ENCODE measurements at regions not wholly inside any gene's neighbourhood (a gene's known extent, or its start where the extent isn't known, plus 50 kb on each side); places are given as distances from the start of the nearest gene placed in this dataset.

DNA sequence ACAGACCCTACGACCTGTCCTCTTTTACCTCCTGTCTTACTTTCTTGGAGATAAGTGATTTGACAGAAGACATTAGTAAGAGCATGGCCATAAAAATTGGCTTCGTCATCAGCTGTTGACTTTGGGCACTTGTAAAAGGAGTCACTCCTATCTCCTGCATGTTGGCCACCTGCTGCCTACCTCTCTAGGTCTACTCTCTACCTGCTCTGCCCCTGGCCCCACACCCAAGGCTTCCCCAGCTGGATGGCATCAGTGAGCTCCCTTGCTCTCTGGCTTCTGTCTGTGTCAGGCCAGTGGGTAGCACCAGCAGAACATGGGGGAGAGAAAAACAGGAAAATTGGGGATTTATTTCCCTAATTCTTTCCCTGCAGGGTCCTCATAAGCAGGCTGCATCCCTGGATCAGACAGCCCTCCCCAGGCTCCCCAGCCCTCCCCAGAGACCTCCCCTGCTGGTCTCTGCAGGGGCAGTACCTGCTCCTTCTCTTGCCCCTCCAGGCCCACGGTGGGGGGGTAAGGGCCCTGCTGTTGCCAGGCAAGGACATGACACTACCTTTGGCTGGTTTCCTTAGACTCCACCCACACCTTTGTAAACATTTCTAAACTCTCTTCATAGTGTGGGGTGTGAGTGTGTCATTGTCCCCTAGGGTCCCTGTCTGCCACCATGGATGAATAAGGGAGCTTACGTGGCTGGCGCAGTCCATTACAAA, 157.0 kb upstream of the NECTIN1 start:
- no peaks in the 10 kb centered on the region for H3K4me1 Mint-ChIP-seq
- POLR2A ChIA-PET = no interaction called here
- H3K36me3 Mint-ChIP-seq = no peaks in the 10 kb centered on the region
- no peak overlapping the region for H3K27ac Mint-ChIP-seq
- peak overlapping the region in 1 of 10 donors; percentile 26 for H3K4me3 Mint-ChIP-seq
- peaks cover 9 to 41% (median 14%) of the 10 kb centered on the region in 5 donors for H3K27me3 Mint-ChIP-seq
- peak in 1 of 10 donors; percentile 43 for DNase-seq
- H3K9me3 Mint-ChIP-seq = peaks cover 0 to 2% (median 0%) of the 10 kb centered on the region in 9 donors
- no peak for ATAC-seq

DNA sequence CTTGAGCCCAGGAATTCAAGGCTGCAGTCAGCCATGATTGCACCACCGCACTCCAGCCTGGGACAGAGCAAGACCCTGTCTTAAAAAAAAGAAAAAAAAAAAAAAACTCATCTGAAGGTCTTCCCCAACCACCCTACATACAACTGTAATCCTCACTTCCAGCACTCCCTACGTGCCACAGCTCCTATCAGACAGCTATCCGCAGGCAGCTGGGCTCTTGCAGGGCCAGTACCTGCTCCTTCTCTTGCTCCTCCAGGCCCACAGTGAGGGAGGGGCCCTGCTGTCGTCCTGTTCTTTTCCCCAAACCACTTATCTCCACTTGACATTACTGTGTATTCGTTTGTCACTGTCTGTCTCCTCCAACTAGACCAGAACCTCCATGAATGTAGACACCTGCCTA, 156.1 kb upstream of the NECTIN1 start:
- no peaks in the 10 kb centered on the region for H3K36me3 Mint-ChIP-seq
- POLR2A ChIA-PET = no interaction called here
- DNase-seq (no peak), ATAC-seq (no peak)
- no peaks in the 10 kb centered on the region for H3K4me1 Mint-ChIP-seq
- peaks cover 9 to 42% (median 12%) of the 10 kb centered on the region in 5 donors for H3K27me3 Mint-ChIP-seq
- H3K4me3 Mint-ChIP-seq = no peak overlapping the region
- H3K9me3 Mint-ChIP-seq = peaks cover 0 to 2% (median 0%) of the 10 kb centered on the region in 9 donors
- no peak overlapping the region for H3K27ac Mint-ChIP-seq

DNA sequence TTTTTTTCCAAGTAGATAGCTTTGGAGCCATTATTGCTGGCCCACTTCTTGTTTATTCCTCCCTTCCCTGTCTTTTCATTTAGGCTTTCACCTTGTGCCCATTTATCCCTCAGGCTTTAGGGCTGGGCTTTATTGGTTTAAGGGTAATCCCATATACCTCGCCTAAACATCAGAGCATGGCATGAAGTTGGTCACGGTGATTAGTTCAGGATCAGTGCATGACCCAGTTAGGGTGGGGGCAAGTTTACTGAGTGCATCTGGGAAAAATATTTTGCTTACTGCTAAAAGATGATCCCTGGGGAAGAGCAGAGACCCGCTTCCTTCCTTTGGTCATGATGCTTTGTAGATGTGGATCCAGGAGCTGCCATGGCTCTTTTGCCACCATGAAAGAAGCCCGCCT, 153.3 kb upstream of the NECTIN1 start:
- no peaks in the 10 kb centered on the region for H3K4me1 Mint-ChIP-seq
- no peak overlapping the region for H3K4me3 Mint-ChIP-seq
- peaks cover 10 to 34% (median 15%) of the 10 kb centered on the region in 5 donors for H3K27me3 Mint-ChIP-seq
- POLR2A ChIA-PET = no interaction called here
- ATAC-seq (no peak), DNase-seq (peak in 1 of 10 donors; percentile 21)
- H3K36me3 Mint-ChIP-seq = no peaks in the 10 kb centered on the region
- H3K27ac Mint-ChIP-seq = no peak overlapping the region
- H3K9me3 Mint-ChIP-seq = peaks cover 0 to 2% (median 0%) of the 10 kb centered on the region in 9 donors

DNA sequence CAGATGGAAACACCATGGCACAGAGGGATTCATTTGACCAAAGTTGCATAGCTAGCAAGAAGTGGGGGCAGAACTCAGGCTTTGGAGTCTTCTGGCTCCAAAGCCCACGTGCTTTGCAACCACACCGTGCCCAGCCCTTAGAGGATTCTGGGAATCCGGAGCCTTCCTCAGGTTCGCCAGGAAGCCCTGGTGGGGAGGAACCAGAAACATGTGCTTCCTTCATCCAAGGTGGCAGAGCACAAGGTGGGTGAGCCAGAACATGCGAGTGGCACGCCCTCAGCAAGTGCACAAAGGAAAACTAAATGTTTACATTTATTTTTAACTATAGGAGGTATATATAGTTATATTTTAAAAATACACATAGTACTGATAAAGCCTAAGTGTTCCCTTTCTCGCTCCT, 151.9 kb upstream of the NECTIN1 start:
- Mint-ChIP-seq H3K27ac (no peak overlapping the region), H3K4me3 (no peak overlapping the region), H3K27me3 (peaks cover 10 to 34% (median 14%) of the 10 kb centered on the region in 5 donors), H3K4me1 (no peaks in the 10 kb centered on the region), H3K9me3 (peaks cover 0 to 2% (median 0%) of the 10 kb centered on the region in 9 donors), H3K36me3 (no peaks in the 10 kb centered on the region)
- ATAC-seq (no peak), DNase-seq (no peak)
- POLR2A ChIA-PET = no interaction called here

DNA sequence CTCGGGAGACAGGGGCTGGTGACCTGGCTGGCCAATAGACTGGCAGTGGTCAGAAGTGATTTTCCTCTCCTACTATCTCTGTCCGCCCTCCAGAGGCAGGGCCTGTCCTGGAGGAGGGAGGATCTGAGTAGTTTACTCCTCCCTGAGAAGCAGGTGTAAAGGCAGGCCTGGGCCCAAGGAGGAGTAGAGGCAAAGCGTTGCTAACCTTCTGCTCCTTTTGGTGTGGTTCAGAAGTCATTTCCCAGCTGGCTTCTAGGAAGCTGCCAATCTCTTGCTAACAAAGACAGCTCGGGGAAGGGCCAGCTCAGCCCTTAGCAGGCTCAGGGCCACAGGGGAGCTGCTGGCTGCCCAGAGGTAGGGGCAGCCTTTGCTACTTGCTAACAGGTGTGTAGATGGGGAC, 151.1 kb upstream of the NECTIN1 start:
- DNase-seq = peak in 1 of 10 donors; percentile 43
- Mint-ChIP-seq H3K36me3 (no peaks in the 10 kb centered on the region), H3K4me3 (no peak overlapping the region), H3K9me3 (peaks cover 0 to 2% (median 0%) of the 10 kb centered on the region in 9 donors), H3K27me3 (peaks cover 9 to 29% (median 11%) of the 10 kb centered on the region in 5 donors), H3K4me1 (no peaks in the 10 kb centered on the region), H3K27ac (no peak overlapping the region)
- ATAC-seq = no peak
- POLR2A ChIA-PET = no interaction called here

DNA sequence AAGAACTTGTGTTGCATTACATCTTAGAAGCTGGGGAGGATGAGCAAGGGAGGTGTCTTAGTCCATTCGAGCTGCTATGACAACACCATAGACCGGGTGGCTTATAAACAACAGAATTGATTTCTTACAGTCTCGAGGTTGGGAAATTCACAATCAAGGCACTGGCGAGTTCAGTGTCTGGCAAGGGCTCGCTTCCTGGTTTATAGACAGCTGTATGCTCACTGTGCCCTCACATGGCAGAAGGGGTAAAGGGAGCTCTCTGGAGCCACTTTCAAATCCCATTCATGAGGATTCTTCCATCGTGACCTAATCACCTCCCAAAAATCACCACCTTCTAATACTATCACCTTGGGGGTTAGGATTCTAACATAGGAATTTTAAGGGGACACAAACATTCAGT, 150.0 kb upstream of the NECTIN1 start:
- DNase-seq = peak in 1 of 10 donors; percentile 22
- Mint-ChIP-seq H3K36me3 (no peaks in the 10 kb centered on the region), H3K27ac (no peak overlapping the region), H3K27me3 (peaks cover 2 to 23% (median 6%) of the 10 kb centered on the region in 5 donors), H3K4me3 (no peak overlapping the region), H3K4me1 (no peaks in the 10 kb centered on the region), H3K9me3 (peaks cover 0 to 1% (median 0%) of the 10 kb centered on the region in 9 donors)
- POLR2A ChIA-PET = no interaction called here
- ATAC-seq = no peak

DNA sequence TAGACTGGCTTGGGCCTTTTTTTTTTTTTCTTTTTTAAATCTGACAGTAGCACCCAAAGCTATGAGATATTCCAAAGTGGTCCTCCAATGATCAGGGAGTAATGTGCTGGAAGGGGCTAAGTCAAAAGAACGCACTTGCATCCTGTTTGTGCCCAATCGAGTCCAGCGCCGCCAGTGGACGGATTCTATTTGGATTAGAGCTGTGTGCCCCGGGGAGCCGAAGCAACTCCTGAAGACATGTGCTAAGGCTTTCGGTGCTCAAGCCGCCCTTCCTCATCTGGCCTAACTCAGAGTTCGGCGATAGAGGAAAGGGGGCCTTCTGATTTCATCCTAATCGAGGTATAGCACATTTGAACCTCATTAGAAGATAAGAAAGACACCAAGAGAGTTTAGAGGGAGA, 147.8 kb upstream of the NECTIN1 start:
- Mint-ChIP-seq H3K4me3 (no peak overlapping the region), H3K27ac (no peak overlapping the region), H3K36me3 (no peaks in the 10 kb centered on the region), H3K9me3 (peaks cover 0 to 1% (median 0%) of the 10 kb centered on the region in 9 donors), H3K4me1 (no peaks in the 10 kb centered on the region), H3K27me3 (peaks cover 2 to 23% (median 6%) of the 10 kb centered on the region in 5 donors)
- DNase-seq (no peak), ATAC-seq (no peak)
- POLR2A ChIA-PET = no interaction called here

DNA sequence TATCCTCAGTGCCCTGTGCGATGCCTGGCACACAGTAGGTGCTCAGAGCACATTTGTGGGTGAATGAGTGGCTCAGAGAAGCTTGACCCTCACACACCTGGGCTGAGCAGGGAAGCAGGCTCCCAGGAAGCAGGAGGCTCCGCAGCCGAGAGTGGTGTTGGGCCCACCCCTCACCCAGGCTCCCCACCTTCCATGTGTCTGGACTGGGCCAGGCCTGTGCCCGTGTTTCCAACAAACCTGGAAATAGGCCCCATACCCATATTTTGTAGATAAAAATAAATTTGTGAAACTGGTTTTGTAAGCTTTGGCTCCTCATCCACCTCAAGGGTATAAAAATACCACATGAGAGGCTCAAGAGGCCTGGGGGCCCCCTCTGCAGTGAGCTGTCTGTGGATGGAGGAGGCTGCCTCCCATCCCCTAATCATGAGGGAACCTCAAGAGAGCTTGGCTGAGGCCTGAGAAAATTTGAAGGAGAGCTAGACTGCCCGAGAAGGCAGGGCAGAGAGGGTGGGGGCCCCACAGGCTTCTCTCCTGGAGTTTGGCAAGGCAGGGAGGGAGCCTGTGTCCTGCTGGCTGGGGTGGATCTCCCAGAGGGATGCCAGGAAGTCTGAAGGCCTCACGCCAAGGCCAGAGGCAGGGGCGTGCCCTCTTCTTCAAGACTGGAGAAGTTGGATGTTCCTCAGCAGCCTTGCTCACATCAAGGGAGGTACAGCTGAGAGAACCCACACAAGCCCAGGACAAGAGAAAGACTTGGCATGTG, 147.0 kb upstream of the NECTIN1 start:
- no peak for DNase-seq
- Mint-ChIP-seq H3K27me3 (peaks cover 2 to 23% (median 6%) of the 10 kb centered on the region in 5 donors), H3K4me1 (no peaks in the 10 kb centered on the region), H3K36me3 (no peaks in the 10 kb centered on the region), H3K9me3 (peaks cover 0 to 1% (median 0%) of the 10 kb centered on the region in 9 donors), H3K27ac (no peak overlapping the region), H3K4me3 (no peak overlapping the region)
- POLR2A ChIA-PET = no interaction called here
- no peak for ATAC-seq

DNA sequence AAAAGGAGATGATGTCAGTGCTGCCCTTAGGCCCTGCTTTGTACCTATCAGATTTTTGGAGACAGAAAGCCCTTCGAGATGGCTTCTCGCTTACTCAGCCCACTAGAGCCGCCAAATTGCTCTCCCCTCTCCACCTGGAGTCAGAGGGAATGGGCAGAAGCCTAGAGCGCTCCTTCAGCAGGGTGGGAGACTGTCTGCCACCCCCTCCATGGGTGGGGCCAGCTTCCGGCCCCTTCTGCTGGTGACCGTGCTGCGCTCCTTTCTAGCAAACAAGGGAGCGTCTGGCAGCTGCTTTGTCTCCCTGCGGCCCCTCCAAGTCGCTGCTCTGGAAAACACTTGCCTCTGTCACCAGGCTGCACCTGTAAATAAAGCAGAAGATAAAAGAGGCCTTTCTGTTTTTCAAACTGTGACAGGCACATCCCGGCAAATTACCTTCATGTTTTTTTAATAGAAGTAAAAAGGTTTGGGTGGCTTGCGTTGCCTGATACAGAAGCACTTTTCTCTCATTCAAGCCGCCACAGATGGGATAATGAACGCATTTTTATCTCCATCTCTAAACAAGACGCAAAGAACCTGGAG, 145.7 kb upstream of the NECTIN1 start:
- peak in 1 of 10 donors; percentile 28 for DNase-seq
- POLR2A ChIA-PET = no interaction called here
- no peak for ATAC-seq
- Mint-ChIP-seq H3K4me1 (no peaks in the 10 kb centered on the region), H3K27me3 (peaks cover 2 to 19% (median 5%) of the 10 kb centered on the region in 5 donors), H3K27ac (no peak overlapping the region), H3K9me3 (no peaks in the 10 kb centered on the region), H3K36me3 (no peaks in the 10 kb centered on the region), H3K4me3 (no peak overlapping the region)

DNA sequence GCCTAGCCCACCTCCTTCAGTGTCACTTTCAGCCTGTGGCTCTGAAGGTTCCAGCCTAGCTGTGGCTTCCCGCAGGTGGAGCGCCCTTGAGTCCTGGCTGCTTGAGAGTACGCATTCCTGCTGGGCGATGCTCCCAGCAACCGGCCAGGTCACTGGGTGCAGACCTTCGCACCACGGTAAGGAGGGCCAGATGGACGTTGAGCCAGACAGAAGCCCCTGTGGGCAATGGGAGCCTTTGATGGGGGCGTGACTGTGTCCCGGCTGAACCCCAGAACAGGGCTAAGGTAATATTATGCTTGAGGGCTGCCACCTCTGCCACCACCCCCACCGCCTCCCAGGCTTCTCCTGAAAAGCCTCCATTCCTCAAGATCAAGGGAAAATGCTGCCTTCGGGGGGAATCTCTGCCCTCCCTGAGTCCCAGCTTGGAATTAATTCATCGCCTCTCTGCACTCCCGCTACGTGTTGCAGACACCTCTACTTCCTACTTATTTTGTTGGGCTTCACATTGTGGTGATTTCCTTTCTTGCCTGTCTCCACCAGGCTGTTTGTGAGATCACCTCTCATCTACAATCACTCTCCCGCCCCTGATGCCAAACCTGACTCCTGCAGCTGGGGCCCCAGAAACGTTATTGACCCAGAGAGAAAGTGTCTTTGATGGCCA, 144.9 kb upstream of the NECTIN1 start:
- no peaks in the 10 kb centered on the region for H3K9me3 Mint-ChIP-seq
- H3K27me3 Mint-ChIP-seq = peaks cover 2 to 10% (median 5%) of the 10 kb centered on the region in 5 donors
- POLR2A ChIA-PET = no interaction called here
- no peaks in the 10 kb centered on the region for H3K4me1 Mint-ChIP-seq
- H3K27ac Mint-ChIP-seq = no peak overlapping the region
- ATAC-seq = no peak
- no peak overlapping the region for H3K4me3 Mint-ChIP-seq
- DNase-seq = peak in 1 of 10 donors; percentile 23
- H3K36me3 Mint-ChIP-seq = no peaks in the 10 kb centered on the region

DNA sequence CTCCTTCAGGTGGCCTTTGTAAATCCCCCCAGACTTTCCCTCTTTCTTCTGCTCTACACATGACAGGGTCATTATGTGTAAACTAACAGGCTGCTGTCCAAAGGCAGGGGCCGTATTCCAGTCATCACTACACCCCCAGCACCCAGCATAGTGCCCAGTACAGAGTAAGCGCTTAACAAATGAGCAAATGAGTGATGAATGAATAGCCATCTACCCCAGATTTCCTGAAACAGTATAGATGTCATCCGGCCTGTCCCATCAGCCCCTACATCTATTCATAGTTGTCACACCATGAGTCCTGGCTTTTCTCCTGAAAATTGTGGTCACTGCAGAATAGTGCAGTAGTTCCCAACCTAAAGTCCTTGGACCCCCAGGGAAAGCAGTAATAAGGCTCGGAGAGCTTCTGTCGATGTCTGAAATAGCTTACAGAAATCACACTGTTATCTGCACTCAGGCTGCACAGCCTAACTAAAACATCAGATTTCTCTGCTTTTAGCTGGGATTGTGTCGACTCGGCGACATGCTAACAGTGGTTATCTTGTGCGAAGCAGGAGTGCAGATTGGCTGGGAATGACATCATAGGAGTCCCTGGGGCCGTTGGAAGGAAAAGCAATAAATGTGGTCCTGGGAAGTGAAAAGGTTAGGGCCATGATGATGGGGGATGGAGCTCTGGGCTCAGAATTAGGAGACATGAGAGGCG, 143.8 kb upstream of the NECTIN1 start:
- Mint-ChIP-seq H3K4me3 (no peak overlapping the region), H3K9me3 (no peaks in the 10 kb centered on the region), H3K36me3 (no peaks in the 10 kb centered on the region), H3K27me3 (peaks cover 2 to 8% (median 5%) of the 10 kb centered on the region in 5 donors), H3K27ac (no peak overlapping the region), H3K4me1 (no peaks in the 10 kb centered on the region)
- POLR2A ChIA-PET = no interaction called here
- ATAC-seq (no peak), DNase-seq (no peak)

DNA sequence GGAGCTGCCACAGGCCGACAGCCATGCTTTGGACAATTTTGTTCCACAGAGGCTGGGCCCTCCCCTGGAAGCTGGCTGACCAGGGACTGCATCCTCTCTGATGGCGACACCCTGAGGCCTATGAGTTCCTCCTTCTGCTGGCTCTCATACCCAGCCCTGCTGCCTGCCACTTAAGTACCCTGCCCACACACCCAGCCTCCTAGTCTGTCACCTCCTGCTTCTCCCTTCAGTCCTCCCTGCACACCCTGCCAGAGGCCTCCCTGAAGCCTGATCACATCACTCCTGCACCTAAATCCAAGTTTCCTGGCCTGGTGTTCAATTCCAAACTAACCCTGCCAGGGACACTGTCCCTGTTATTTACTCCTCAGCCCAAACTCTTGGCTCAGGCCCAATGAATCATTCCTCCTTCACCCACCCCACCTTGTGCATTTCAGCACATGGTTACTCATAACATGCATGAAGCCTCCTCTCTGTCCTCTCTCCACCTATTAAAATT, 136.7 kb upstream of the NECTIN1 start:
- DNase-seq = no peak
- H3K4me3 Mint-ChIP-seq = no peak overlapping the region
- no peaks in the 10 kb centered on the region for H3K9me3 Mint-ChIP-seq
- peaks cover 0 to 4% (median 0%) of the 10 kb centered on the region in 4 donors for H3K4me1 Mint-ChIP-seq
- H3K27me3 Mint-ChIP-seq = peaks cover 8 to 11% (median 8%) of the 10 kb centered on the region in 5 donors
- H3K36me3 Mint-ChIP-seq = no peaks in the 10 kb centered on the region
- no peak for ATAC-seq
- peak overlapping the region in 1 of 10 donors; percentile 53 for H3K27ac Mint-ChIP-seq
- POLR2A ChIA-PET = no interaction called here

All from naive thymus-derived CD8-positive, alpha-beta T cell (primary cell).